Hepatocyte (in vitro differentiated cells): ENCODE measurements at regions not wholly inside any gene's neighbourhood (a gene's known extent, or its start where the extent isn't known, plus 50 kb on each side); places are given as distances from the start of the nearest gene placed in this dataset.

Source experiments
- EZH2 ChIP-seq: fragments of 200-600 bp; sonication (generic); IDR thresholded peaks from 2 replicates; pipeline ENCODE4 v1.6.1; 2016; ENCODE audit warnings: antibody characterized with exemption, mild to moderate bottlenecking, borderline replicate concordance
- EZH2phosphoT487 ChIP-seq: fragments of 200-600 bp; sonication (generic); IDR thresholded peaks from one replicate; pipeline ENCODE4 v1.6.1; 2018; ENCODE audit warnings: antibody characterized with exemption, mild to moderate bottlenecking, low read depth, moderate library complexity; ENCODE audit not compliant: unreplicated experiment, severe bottlenecking
- TF ChIP-seq, protein P1 (sequence below): fragments of 200-600 bp; sonication (generic); IDR thresholded peaks from 2 replicates; pipeline ENCODE4 v1.5.1; 2016; ENCODE audit warnings: antibody characterized with exemption, mild to moderate bottlenecking; ENCODE audit not compliant: poor library complexity

DNA sequence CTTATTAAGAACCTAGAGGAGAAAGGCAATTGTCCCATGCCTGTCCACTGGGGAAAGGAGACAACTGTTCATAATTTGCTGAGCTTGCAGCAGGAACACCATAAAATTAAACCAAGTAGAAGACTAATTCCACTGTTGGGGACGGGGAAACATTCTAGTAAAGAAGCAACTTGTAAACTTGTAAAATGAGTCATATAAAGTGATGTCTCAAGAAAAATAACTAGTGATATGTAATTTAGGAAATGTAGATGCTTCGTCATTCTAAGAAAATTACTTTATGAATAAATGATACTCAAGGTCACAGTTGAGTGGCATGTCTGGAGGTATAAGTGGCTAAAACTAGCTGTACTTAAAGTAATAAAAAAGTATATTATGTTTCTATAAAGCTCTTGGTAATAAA, 121.2 kb upstream of the MID1 start:
- TF ChIP-seq, protein P1, sequence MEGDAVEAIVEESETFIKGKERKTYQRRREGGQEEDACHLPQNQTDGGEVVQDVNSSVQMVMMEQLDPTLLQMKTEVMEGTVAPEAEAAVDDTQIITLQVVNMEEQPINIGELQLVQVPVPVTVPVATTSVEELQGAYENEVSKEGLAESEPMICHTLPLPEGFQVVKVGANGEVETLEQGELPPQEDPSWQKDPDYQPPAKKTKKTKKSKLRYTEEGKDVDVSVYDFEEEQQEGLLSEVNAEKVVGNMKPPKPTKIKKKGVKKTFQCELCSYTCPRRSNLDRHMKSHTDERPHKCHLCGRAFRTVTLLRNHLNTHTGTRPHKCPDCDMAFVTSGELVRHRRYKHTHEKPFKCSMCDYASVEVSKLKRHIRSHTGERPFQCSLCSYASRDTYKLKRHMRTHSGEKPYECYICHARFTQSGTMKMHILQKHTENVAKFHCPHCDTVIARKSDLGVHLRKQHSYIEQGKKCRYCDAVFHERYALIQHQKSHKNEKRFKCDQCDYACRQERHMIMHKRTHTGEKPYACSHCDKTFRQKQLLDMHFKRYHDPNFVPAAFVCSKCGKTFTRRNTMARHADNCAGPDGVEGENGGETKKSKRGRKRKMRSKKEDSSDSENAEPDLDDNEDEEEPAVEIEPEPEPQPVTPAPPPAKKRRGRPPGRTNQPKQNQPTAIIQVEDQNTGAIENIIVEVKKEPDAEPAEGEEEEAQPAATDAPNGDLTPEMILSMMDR = no peak
- no peak for TF ChIP-seq EZH2
- no peak for TF ChIP-seq EZH2phosphoT487
